ENCODE measurements at regions not wholly inside any gene's neighbourhood (a gene's known extent, or its start where the extent isn't known, plus 50 kb on each side); places are given as distances from the start of the nearest gene placed in this dataset.

GRCh38 chr7:46143421-46143820 is 222.3 kb upstream of the IGFBP3 start:
- TF ChIP-seq CTCF (IDR thresholded peaks at IDR 0.05 in 4 of 5, conservative IDR thresholded peaks at IDR 0.05 in 1 of 5), result no peak
- no peak for TF ChIP-seq POLR2A (IDR thresholded peaks at IDR 0.05)
